ENCODE measurements at regions not wholly inside any gene's neighbourhood (a gene's known extent, or its start where the extent isn't known, plus 50 kb on each side); places are given as distances from the start of the nearest gene placed in this dataset.

DNA sequence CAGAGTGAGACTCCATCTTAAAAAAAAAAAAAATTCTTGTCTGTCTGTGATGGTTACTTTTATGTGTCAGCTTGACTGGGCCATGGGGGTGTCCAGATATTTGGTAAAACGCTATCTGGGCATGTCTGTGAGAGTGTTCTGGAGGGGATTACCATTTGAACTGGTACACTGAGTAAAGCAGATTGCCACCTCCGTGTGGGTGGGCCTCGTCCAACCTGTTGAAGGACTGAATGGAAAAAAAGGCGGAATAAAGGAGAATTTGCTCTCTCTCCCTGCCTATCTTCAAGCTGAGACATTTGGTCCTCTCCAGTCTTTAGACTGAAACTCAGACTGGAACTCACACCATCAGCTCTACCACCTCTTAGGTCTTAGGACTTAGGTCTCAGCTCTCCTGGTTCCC lies 82.8 kb downstream of the MIS18A start (continued):
- TF ChIP-seq ETV6 (conservative IDR thresholded peaks at IDR 0.05 in 1 of 2, IDR thresholded peaks at IDR 0.05 in 1 of 2; ENCODE audit: borderline replicate concordance in 1 of 2, low read depth in 1 of 2) (no peak), CREM (IDR thresholded peaks at IDR 0.05; ENCODE audit: low read depth) (no peak), SREBF2 (IDR thresholded peaks at IDR 0.05; ENCODE audit: low read length) (no peak), GABPA (IDR thresholded peaks at IDR 0.05; ENCODE audit: low read depth) (no peak), NFIC (IDR thresholded peaks at IDR 0.05; ENCODE audit: low read depth, low read length) (no peak), CHD1 (IDR thresholded peaks at IDR 0.05; ENCODE audit: low read depth, low read length) (no peak), SMAD5 (IDR thresholded peaks at IDR 0.05; ENCODE audit: low read depth) (no peak)

DNA sequence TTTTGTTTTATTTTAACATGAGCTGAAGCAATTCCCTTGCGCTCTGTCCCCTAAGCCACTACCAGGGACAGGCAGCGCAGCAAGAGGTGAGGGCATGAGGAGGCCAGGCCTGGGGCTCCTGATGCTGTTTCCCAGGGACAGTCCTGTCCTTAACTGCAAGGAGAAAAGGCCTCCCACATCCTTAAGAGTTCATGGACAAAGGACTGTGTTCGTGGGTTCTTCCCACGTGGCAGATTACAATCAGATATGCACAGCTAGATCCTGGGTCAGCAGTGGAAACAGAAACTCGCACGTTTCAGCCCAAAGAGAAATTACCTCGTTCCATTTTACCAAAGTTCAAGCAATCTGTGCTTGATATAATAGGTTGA lies 85.8 kb downstream of the MIS18A start:
- FAIRE-seq, result no peak
- CTCF ChIA-PET, result interaction anchor here (0.7 kb wide), 1 partner anchor 327 kb away, joined by 3 read pairs; no protein-coding TSS in a partner anchor
- SMC1A ChIA-PET (ENCODE audit: uncharacterized antibody, unreplicated experiment), result no interaction called here
- TF ChIP-seq TCF3 (IDR thresholded peaks at IDR 0.05; ENCODE audit: borderline replicate concordance, insufficient read depth, low read depth, low read length), result no peak
- no peak for TF ChIP-seq NR2C1 (IDR thresholded peaks at IDR 0.05)
- TF ChIP-seq CBX5 (IDR thresholded peaks at IDR 0.05; ENCODE audit: low read depth), result no peak
- no peak for TF ChIP-seq BCL11A (IDR thresholded peaks at IDR 0.05; ENCODE audit: low read depth, low read length)
- TF ChIP-seq CHD2 (IDR thresholded peaks at IDR 0.05; ENCODE audit: borderline replicate concordance, low read depth, low read length), result no peak
- TF ChIP-seq, protein P1, sequence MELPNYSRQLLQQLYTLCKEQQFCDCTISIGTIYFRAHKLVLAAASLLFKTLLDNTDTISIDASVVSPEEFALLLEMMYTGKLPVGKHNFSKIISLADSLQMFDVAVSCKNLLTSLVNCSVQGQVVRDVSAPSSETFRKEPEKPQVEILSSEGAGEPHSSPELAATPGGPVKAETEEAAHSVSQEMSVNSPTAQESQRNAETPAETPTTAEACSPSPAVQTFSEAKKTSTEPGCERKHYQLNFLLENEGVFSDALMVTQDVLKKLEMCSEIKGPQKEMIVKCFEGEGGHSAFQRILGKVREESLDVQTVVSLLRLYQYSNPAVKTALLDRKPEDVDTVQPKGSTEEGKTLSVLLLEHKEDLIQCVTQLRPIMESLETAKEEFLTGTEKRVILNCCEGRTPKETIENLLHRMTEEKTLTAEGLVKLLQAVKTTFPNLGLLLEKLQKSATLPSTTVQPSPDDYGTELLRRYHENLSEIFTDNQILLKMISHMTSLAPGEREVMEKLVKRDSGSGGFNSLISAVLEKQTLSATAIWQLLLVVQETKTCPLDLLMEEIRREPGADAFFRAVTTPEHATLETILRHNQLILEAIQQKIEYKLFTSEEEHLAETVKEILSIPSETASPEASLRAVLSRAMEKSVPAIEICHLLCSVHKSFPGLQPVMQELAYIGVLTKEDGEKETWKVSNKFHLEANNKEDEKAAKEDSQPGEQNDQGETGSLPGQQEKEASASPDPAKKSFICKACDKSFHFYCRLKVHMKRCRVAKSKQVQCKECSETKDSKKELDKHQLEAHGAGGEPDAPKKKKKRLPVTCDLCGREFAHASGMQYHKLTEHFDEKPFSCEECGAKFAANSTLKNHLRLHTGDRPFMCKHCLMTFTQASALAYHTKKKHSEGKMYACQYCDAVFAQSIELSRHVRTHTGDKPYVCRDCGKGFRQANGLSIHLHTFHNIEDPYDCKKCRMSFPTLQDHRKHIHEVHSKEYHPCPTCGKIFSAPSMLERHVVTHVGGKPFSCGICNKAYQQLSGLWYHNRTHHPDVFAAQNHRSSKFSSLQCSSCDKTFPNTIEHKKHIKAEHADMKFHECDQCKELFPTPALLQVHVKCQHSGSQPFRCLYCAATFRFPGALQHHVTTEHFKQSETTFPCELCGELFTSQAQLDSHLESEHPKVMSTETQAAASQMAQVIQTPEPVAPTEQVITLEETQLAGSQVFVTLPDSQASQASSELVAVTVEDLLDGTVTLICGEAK (IDR thresholded peaks at IDR 0.05; ENCODE audit: borderline replicate concordance), result no peak
- TF ChIP-seq BACH1 (IDR thresholded peaks at IDR 0.05; ENCODE audit: borderline replicate concordance), result no peak
- no peak for TF ChIP-seq RBBP5 (conservative IDR thresholded peaks at IDR 0.05)
- no peak for TF ChIP-seq MTA3 (IDR thresholded peaks at IDR 0.05; ENCODE audit: borderline replicate concordance, low read length)
- TF ChIP-seq, protein P2, sequence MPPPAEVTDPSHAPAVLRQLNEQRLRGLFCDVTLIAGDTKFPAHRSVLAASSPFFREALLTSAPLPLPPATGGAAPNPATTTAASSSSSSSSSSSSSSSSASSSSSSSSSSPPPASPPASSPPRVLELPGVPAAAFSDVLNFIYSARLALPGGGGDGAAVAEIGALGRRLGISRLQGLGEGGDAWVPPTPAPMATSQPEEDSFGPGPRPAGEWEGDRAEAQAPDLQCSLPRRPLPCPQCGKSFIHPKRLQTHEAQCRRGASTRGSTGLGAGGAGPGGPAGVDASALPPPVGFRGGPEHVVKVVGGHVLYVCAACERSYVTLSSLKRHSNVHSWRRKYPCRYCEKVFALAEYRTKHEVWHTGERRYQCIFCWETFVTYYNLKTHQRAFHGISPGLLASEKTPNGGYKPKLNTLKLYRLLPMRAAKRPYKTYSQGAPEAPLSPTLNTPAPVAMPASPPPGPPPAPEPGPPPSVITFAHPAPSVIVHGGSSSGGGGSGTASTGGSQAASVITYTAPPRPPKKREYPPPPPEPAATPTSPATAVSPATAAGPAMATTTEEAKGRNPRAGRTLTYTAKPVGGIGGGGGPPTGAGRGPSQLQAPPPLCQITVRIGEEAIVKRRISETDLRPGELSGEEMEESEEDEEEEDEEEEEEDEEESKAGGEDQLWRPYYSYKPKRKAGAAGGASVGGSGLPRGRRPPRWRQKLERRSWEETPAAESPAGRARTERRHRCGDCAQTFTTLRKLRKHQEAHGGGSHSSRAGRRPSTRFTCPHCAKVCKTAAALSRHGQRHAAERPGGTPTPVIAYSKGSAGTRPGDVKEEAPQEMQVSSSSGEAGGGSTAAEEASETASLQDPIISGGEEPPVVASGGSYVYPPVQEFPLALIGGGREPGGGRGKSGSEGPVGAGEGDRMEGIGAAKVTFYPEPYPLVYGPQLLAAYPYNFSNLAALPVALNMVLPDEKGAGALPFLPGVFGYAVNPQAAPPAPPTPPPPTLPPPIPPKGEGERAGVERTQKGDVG (CRISPR knock-in tag; IDR thresholded peaks at IDR 0.05), result no peak
- TF ChIP-seq NFYA (IDR thresholded peaks at IDR 0.05; ENCODE audit: borderline replicate concordance, low read depth, low read length), result no peak
- TF ChIP-seq POLR2AphosphoS5 (IDR thresholded peaks at IDR 0.05; ENCODE audit: low read length), result no peak

More for the DNA sequence above, 85.8 kb downstream of the MIS18A start:
- no TSS peak for BruUV-seq (replicated peaks)
- WGBS (ENCODE audit: insufficient coverage, insufficient replicate concordance, low lambda C conversion rate, missing lambda C conversion rate), result 15% methylated on average over 7 of the region's 7 CpGs
- Histone ChIP-seq H2AFZ (ENCODE audit: control insufficient read depth, low read depth, low read length) (no peak overlapping the region), H3K9me3 (replicated peaks; ENCODE audit: control insufficient read depth, insufficient read depth, low read length) (no peaks in the 10 kb centered on the region; the same call in 2 of the 3 replicates), H3K4me3 (no peak overlapping the region), H4K20me1 (ENCODE audit: control insufficient read depth, insufficient read depth) (no peaks in the 10 kb centered on the region), H3K9ac (ENCODE audit: control insufficient read depth, insufficient read depth, low read length) (no peak overlapping the region), H3K79me2 (ENCODE audit: control insufficient read depth, insufficient read depth, low read length) (no peaks in the 10 kb centered on the region), H3K4me2 (ENCODE audit: control insufficient read depth, insufficient read depth) (no peak overlapping the region), H3K36me3 (ENCODE audit: control insufficient read depth in 2 of 2, insufficient read depth in 2 of 2, low read length in 1 of 2) (no peaks in the 10 kb centered on the region), H3K4me1 (ENCODE audit: control insufficient read depth, insufficient read depth, low read length) (peaks cover 5% of the 10 kb centered on the region; the same call in 1 of the 2 replicates), H3K27me3 (replicated peaks in 1 of 2; ENCODE audit: control insufficient read depth in 2 of 2, insufficient read depth in 2 of 2, low read length in 1 of 2) (no peaks in the 10 kb centered on the region), H3K27ac (ENCODE audit: control insufficient read depth, insufficient read depth) (no peak overlapping the region)
- ATAC-seq, result no peak
- no peak for DNase-seq (ENCODE audit: low read depth, low spot score)
- intact Hi-C loops (cut with micrococcal nuclease; ENCODE audit: unreplicated experiment) (no loop called here), in situ Hi-C loops (cut with MboI) (no loop called here)
- RAD21 ChIA-PET (ENCODE audit: unreplicated experiment), result no interaction called here
- POLR2A ChIA-PET, result no interaction called here
